Trophoblast cell (in vitro differentiated cells and primary cell): ENCODE measurements at regions not wholly inside any gene's neighbourhood (a gene's known extent, or its start where the extent isn't known, plus 50 kb on each side); places are given as distances from the start of the nearest gene placed in this dataset.
"Not testable (repeated sequence)": the region's sequence is repeated elsewhere in the genome, so short reads cannot be mapped to it uniquely, and the experiment has no call there.

ENCODE experiments used
- DNase-seq, 2 donors: peaks; one replicate each; pipeline ENCODE4 v3.0.0-alpha.2; 2016
- H2AFZ ChIP-seq: 2 replicates; pipeline ENCODE4 v1.6.1; 2013; ENCODE audit warnings: low read length, moderate library complexity, mild to moderate bottlenecking; ENCODE audit not compliant: insufficient read depth, poor library complexity
- H2AK5ac ChIP-seq: 2 replicates; pipeline ENCODE4 v1.6.1; 2013; ENCODE audit warnings: mild to moderate bottlenecking, low read length
- H2BK120ac ChIP-seq: 2 replicates; pipeline ENCODE4 v1.6.1; 2013; ENCODE audit warnings: low read length, mild to moderate bottlenecking, moderate library complexity; ENCODE audit not compliant: insufficient read depth, poor library complexity
- H2BK12ac ChIP-seq: 2 replicates; pipeline ENCODE4 v1.6.1; 2013; ENCODE audit warnings: mild to moderate bottlenecking, low read length, moderate library complexity
- H2BK5ac ChIP-seq: 2 replicates; pipeline ENCODE4 v1.6.1; 2013; ENCODE audit warnings: low read length, low read depth, moderate library complexity, mild to moderate bottlenecking; ENCODE audit not compliant: poor library complexity
- H3K14ac ChIP-seq: 2 replicates; pipeline ENCODE4 v1.6.1; 2013; ENCODE audit warnings: mild to moderate bottlenecking, low read length
- H3K18ac ChIP-seq: 2 replicates; pipeline ENCODE4 v1.6.1; 2013; ENCODE audit warnings: mild to moderate bottlenecking, low read length
- H3K23ac ChIP-seq: 2 replicates; pipeline ENCODE4 v1.6.1; 2013; ENCODE audit warnings: low read length
- H3K27ac ChIP-seq: 2 replicates; pipeline ENCODE4 v1.5.1; 2013; ENCODE audit warnings: low read depth, mild to moderate bottlenecking, inconsistent platforms, low read length, moderate library complexity
- H3K27me3 ChIP-seq: 2 replicates; pipeline ENCODE4 v1.6.1; 2013; ENCODE audit warnings: inconsistent platforms, mild to moderate bottlenecking, low read length, moderate library complexity; ENCODE audit not compliant: insufficient read depth
- H3K36me3 ChIP-seq, 2 experiments: 1 replicate in 1 of 2; 2 replicates in 1 of 2; pipeline ENCODE4 v1.6.1; 2013; ENCODE audit warnings: low read length in 2 of 2, mild to moderate bottlenecking in 2 of 2, moderate library complexity in 1 of 2; ENCODE audit not compliant: insufficient read depth in 2 of 2, control insufficient read depth in 1 of 2
- H3K4ac ChIP-seq: 2 replicates; pipeline ENCODE4 v1.6.1; 2013; ENCODE audit warnings: low read depth, mild to moderate bottlenecking, low read length, moderate library complexity
- H3K4me1 ChIP-seq, 2 experiments: 1 replicate in 1 of 2; 2 replicates in 1 of 2; pipeline ENCODE4 v1.6.1; 2013; ENCODE audit warnings: low read length in 2 of 2, mild to moderate bottlenecking in 2 of 2, moderate library complexity in 1 of 2; ENCODE audit not compliant: insufficient read depth in 2 of 2, control insufficient read depth in 1 of 2
- H3K4me2 ChIP-seq: 2 replicates; pipeline ENCODE4 v1.6.1; 2013; ENCODE audit warnings: inconsistent platforms, mild to moderate bottlenecking, low read length, moderate library complexity
- H3K4me3 ChIP-seq: 2 replicates; pipeline ENCODE4 v1.5.1; 2013; ENCODE audit warnings: mild to moderate bottlenecking, low read depth, low read length, inconsistent platforms
- H3K79me1 ChIP-seq: one replicate; pipeline ENCODE4 v1.6.1; 2013; ENCODE audit warnings: low read length
- H3K79me2 ChIP-seq: 2 replicates; pipeline ENCODE4 v1.6.1; 2013; ENCODE audit warnings: low read length, mild to moderate bottlenecking; ENCODE audit not compliant: control insufficient read depth, insufficient read depth, poor library complexity
- H3K9ac ChIP-seq: 2 replicates; pipeline ENCODE4 v1.6.1; 2013; ENCODE audit warnings: mild to moderate bottlenecking, low read length
- H3K9me3 ChIP-seq: 2 replicates; pipeline ENCODE4 v1.6.1; 2013; ENCODE audit warnings: low read depth, mild to moderate bottlenecking, control low read depth, inconsistent platforms, low read length; ENCODE audit not compliant: insufficient read depth
- H4K12ac ChIP-seq: 2 replicates; pipeline ENCODE4 v1.6.1; 2013; ENCODE audit warnings: low read depth, mild to moderate bottlenecking, low read length, moderate library complexity
- H4K8ac ChIP-seq: 2 replicates; pipeline ENCODE4 v1.6.1; 2013; ENCODE audit warnings: low read depth, mild to moderate bottlenecking, low read length, moderate library complexity
- H4K91ac ChIP-seq: one replicate; pipeline ENCODE4 v1.6.1; 2013; ENCODE audit warnings: low read depth, mild to moderate bottlenecking, low read length, moderate library complexity
- WGBS: extraction: QIAGEN DNeasy Blood & Tissue Kit; methylation state at CpG from one replicate; pipeline ENCODE4 v1.1.7; 2013; ENCODE audit warnings: missing lambda C conversion rate; ENCODE audit not compliant: insufficient read length, insufficient coverage; ENCODE audit errors: extremely low coverage; 5-methylcytosine and 5-hydroxymethylcytosine counted together

GRCh38 chr2:58756336-58756735, 515.2 kb upstream of the FANCL start:
- H3K36me3 ChIP-seq, result no peaks in the 10 kb centered on the region
- no peaks in the 10 kb centered on the region for H3K79me2 ChIP-seq
- H3K14ac ChIP-seq, result no peak overlapping the region
- H3K4me1 ChIP-seq, result no peaks in the 10 kb centered on the region
- no peak overlapping the region for H3K4ac ChIP-seq
- peaks cover 4% of the 10 kb centered on the region for H3K9me3 ChIP-seq
- no peak overlapping the region for H2AFZ ChIP-seq
- no CpG with 5 or more reads among the region's 2 CpGs for WGBS
- no peak overlapping the region for H2BK120ac ChIP-seq
- H3K23ac ChIP-seq, result no peak overlapping the region
- no peak overlapping the region for H4K8ac ChIP-seq
- DNase-seq, result no peak
- no peak overlapping the region for H3K27ac ChIP-seq
- H2BK12ac ChIP-seq, result no peak overlapping the region
- H3K27me3 ChIP-seq, result no peaks in the 10 kb centered on the region
- peaks cover 2% of the 10 kb centered on the region for H3K79me1 ChIP-seq
- no peak overlapping the region for H2AK5ac ChIP-seq
- H2BK5ac ChIP-seq, result no peak overlapping the region
- H3K9ac ChIP-seq, result no peak overlapping the region
- no peak overlapping the region for H3K4me3 ChIP-seq
- H3K4me2 ChIP-seq, result no peak overlapping the region
- H3K18ac ChIP-seq, result no peak overlapping the region
- H4K91ac ChIP-seq, result no peak overlapping the region
- H4K12ac ChIP-seq, result no peak overlapping the region

- no CpG with 5 or more reads among the region's 2 CpGs for WGBS
- not testable (repeated sequence) for H3K23ac ChIP-seq, H2BK12ac ChIP-seq, H3K18ac ChIP-seq, H3K27ac ChIP-seq, H3K79me2 ChIP-seq, H2BK120ac ChIP-seq, H4K8ac ChIP-seq, H2BK5ac ChIP-seq, H3K9ac ChIP-seq, DNase-seq, H2AFZ ChIP-seq, H3K14ac ChIP-seq, H3K27me3 ChIP-seq, H4K91ac ChIP-seq, H3K4ac ChIP-seq, H3K36me3 ChIP-seq, H2AK5ac ChIP-seq, H3K4me1 ChIP-seq, H3K4me2 ChIP-seq, H3K9me3 ChIP-seq, H4K12ac ChIP-seq, H3K79me1 ChIP-seq
- H3K4me3 ChIP-seq, result peak overlapping the region; percentile 40
Observed at GRCh38 chr2:58752507-58752906, 511.4 kb upstream of the FANCL start.

GRCh38 chr2:58751676-58752075, 510.6 kb upstream of the FANCL start:
- DNase-seq, H3K4me3 ChIP-seq, H3K4me2 ChIP-seq, H2AFZ ChIP-seq, H2BK5ac ChIP-seq, H3K23ac ChIP-seq, H4K12ac ChIP-seq, H3K9ac ChIP-seq, H3K27ac ChIP-seq, H3K14ac ChIP-seq, H3K36me3 ChIP-seq, H4K8ac ChIP-seq, H4K91ac ChIP-seq, H2BK120ac ChIP-seq, H3K18ac ChIP-seq, H3K79me2 ChIP-seq, H3K4me1 ChIP-seq, H3K79me1 ChIP-seq, H2BK12ac ChIP-seq, H3K27me3 ChIP-seq, H3K9me3 ChIP-seq, H3K4ac ChIP-seq, H2AK5ac ChIP-seq: not testable (repeated sequence)
- no CpG with 5 or more reads among the region's 3 CpGs for whole genome bisulfite sequencing

- no peak overlapping the region for H2AK5ac ChIP-seq
- H2BK5ac ChIP-seq, result no peak overlapping the region
- no peak overlapping the region for H2BK120ac ChIP-seq
- no peaks in the 10 kb centered on the region for H3K36me3 ChIP-seq
- H3K79me1 ChIP-seq, result no peaks in the 10 kb centered on the region
- H4K91ac ChIP-seq, result no peak overlapping the region
- no peak overlapping the region for H2BK12ac ChIP-seq
- H3K23ac ChIP-seq, result no peak overlapping the region
- H2AFZ ChIP-seq, result no peak overlapping the region
- H3K9ac ChIP-seq, result no peak overlapping the region
- no peak overlapping the region for H4K8ac ChIP-seq
- no peaks in the 10 kb centered on the region for H3K27me3 ChIP-seq
- H3K9me3 ChIP-seq, result peaks cover 4% of the 10 kb centered on the region
- H3K4me3 ChIP-seq, result no peak overlapping the region
- H3K79me2 ChIP-seq, result no peaks in the 10 kb centered on the region
- no peak overlapping the region for H3K4me2 ChIP-seq
- no peaks in the 10 kb centered on the region for H3K4me1 ChIP-seq
- H3K27ac ChIP-seq, result no peak overlapping the region
- H3K14ac ChIP-seq, result no peak overlapping the region
- no peak overlapping the region for H3K4ac ChIP-seq
- H4K12ac ChIP-seq, result no peak overlapping the region
- no peak for DNase-seq
- no peak overlapping the region for H3K18ac ChIP-seq
Observed at GRCh38 chr2:58749041-58749440, 507.9 kb upstream of the FANCL start.

GRCh38 chr2:58745334-58745733, 504.2 kb upstream of the FANCL start:
- not testable (repeated sequence) for H3K14ac ChIP-seq, H4K8ac ChIP-seq, H3K27ac ChIP-seq, H4K12ac ChIP-seq, H3K79me1 ChIP-seq, H3K9ac ChIP-seq, H3K4me1 ChIP-seq, H2AFZ ChIP-seq, H2AK5ac ChIP-seq, H3K18ac ChIP-seq, H3K4ac ChIP-seq, H2BK120ac ChIP-seq, H3K27me3 ChIP-seq, H3K4me2 ChIP-seq, H3K79me2 ChIP-seq, H4K91ac ChIP-seq, H2BK12ac ChIP-seq, H2BK5ac ChIP-seq, H3K23ac ChIP-seq, H3K9me3 ChIP-seq, H3K4me3 ChIP-seq, H3K36me3 ChIP-seq, DNase-seq
- no CpG with 5 or more reads among the region's 2 CpGs for WGBS
